NCI-H1436 treated with DMSO at 0.1 percent for 48 hours (cell line): ENCODE measurements at regions not wholly inside any gene's neighbourhood (a gene's known extent, or its start where the extent isn't known, plus 50 kb on each side); places are given as distances from the start of the nearest gene placed in this dataset.
A peak's percentile ranks its signal among the peaks of the same experiment; 100 is the strongest.

Experiments
- DNase-seq: peaks from one replicate; lab custom pipeline; 2025; lab: John Stamatoyannopoulos, UW

- DNase-seq: no peak
These were observed 599.5 kb upstream of the DPP6 start for GRCh38 chr7:153452661-153453060.

GRCh38 chr7:153454306-153454705 is 597.9 kb upstream of the DPP6 start:
- DNase-seq: no peak

DNA sequence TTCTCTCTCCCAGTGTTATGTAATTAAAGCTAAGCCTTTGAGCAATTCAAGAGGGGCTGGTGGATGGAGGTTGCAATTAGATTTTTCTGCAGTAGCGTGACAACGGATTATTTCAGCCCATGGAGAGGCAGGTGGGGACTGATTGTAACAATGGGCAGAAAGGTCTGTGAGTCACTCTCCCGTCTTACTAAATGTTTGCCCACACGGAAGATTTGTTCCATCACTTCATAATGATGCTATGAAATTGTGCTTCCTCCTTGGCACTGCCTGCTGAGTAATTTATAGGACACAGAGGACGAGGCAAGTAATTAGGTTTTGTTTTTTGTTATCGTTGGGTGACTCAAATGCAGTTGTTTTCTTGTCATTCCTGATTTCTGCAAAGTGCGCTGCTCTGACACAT is 594.5 kb upstream of the DPP6 start:
- peak; percentile 85 for DNase-seq

DNA sequence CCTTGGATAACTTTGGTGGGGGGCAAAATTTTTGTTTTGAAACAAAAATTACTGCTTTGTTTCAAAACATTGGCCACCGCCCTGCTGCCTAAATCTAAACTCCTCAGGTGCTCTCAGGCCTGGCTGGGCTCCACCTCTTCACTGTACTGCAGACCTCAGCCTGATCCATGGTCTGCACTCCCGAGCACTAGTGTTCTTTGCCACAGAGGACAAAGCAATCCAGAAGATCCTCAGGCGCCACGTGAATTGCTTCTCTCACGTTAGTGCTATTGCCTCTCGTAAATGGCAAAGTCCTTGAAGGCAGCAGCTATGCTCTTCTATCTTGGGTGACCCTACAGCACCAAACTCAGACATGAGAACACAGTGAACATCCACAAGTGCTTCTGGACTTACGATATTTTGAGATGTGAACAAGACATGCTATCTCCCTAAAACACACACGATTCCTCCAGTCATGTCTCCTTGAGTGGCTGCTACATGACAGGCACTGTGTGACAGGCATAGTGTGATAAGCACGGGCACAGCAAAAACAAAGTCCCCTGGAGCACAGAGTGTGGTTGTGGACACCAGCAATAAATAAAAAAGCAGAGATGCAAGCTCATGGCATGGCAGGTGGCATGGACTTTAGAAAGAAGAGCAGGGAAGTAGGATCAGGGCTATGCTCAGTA is 582.1 kb upstream of the DPP6 start:
- no peak for DNase-seq

GRCh38 chr7:153472516-153472915 is 579.7 kb upstream of the DPP6 start:
- no peak for DNase-seq

- DNase-seq: no peak
These were observed 579.0 kb upstream of the DPP6 start for GRCh38 chr7:153473185-153473584.

DNA sequence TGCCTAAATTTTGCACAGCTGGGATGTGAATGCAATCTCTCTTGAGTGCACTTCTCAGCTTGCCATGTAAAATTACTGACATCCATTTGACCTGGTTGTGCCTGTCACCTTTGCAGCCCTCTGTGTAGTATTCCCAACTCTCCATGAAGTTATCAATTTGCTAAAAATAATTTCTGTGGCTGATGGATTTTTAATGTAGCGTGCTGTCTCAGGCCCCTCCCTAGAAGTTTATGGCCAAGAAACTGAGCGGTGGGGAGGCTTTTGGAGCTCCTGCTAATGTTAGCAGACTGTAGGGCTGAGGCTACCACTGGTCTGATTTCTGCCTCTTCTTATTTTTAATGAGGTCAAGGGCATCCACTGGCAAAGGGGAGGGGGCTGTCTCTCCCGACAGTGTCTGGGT is 577.0 kb upstream of the DPP6 start:
- DNase-seq: no peak

DNA sequence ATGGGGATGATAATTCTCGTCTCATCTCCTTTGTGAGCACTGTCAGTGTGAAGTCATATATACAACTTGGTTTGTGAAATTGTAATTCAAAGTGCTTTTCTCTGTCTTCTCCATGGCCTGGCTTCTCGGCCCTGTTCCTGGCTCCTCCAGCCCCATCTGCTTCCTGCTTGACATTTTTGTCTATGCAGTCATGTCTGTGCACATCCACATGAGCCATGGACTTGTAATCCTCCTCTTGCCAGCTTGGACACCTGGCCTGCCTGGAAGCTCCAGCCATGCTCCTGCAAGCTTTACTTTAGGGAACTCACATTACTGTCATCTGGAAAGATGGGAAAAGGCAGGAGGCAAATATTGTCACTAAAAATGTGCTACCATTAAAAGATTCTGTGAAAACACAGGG is 576.0 kb upstream of the DPP6 start:
- DNase-seq: no peak

DNA sequence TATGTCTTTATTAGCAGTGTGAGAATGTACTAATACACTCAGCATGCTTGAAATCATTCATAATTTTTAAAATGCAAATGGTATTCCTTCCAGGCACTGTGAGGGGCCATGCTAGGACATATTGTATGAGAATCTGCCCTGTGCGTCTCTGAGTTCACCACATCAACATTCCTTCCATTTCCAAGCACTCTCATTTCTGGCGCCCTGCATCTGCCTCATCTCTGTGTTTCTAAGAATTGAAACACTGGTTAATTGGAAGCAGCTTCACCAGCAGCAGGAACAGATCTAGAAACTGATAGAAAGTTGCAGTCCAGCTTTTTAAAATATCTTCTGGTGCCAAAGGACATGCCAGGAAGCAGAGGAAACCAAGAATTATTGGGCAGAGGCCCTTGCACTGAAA is 555.9 kb upstream of the DPP6 start:
- no peak for DNase-seq

DNA sequence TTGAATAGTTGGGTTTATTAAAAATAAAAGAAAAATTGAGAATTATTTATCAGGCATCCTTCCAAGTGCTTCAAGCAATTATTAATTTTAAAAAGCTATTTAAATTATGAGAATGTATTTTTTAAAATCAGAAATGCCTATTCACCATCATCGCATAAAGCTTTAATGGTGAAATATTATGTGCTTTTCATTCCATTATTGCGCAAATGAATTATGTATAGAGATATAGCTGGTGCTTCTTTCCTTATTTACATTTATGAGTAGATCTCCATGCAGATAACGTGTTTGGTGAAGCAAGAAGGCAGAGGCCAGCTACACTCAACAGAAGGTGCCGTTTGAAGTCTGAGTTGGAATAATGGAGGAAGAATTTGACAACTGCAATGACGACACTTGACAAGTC is 549.1 kb upstream of the DPP6 start:
- no peak for DNase-seq

GRCh38 chr7:153504288-153505075 is 547.7 kb upstream of the DPP6 start:
- DNase-seq: no peak

GRCh38 chr7:153507885-153508284 is 544.3 kb upstream of the DPP6 start:
- DNase-seq: no peak

- DNase-seq: no peak
These were observed 542.4 kb upstream of the DPP6 start for GRCh38 chr7:153509768-153510167.

- no peak for DNase-seq
These were observed 541.5 kb upstream of the DPP6 start for GRCh38 chr7:153510674-153511073.

- DNase-seq: no peak
These were observed 538.2 kb upstream of the DPP6 start for GRCh38 chr7:153514032-153514431.

DNA sequence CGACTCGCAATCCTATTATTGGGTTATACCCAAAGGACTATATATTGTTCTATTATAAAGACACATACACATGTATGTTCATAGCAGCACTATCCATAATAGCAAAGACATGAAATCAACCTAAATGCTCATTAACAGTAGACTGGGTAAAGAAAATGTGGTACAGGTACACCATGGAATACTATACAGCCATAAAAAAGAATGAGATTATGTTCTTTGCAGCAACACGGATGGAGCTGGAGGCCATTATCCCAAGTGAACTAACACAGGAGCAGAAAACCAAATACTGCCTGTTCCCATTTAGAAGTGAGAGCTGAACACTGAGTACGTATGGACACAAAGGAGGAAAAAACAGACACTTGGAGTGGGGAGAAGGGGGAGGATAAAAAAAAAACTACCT is 536.8 kb upstream of the DPP6 start:
- no peak for DNase-seq

DNA sequence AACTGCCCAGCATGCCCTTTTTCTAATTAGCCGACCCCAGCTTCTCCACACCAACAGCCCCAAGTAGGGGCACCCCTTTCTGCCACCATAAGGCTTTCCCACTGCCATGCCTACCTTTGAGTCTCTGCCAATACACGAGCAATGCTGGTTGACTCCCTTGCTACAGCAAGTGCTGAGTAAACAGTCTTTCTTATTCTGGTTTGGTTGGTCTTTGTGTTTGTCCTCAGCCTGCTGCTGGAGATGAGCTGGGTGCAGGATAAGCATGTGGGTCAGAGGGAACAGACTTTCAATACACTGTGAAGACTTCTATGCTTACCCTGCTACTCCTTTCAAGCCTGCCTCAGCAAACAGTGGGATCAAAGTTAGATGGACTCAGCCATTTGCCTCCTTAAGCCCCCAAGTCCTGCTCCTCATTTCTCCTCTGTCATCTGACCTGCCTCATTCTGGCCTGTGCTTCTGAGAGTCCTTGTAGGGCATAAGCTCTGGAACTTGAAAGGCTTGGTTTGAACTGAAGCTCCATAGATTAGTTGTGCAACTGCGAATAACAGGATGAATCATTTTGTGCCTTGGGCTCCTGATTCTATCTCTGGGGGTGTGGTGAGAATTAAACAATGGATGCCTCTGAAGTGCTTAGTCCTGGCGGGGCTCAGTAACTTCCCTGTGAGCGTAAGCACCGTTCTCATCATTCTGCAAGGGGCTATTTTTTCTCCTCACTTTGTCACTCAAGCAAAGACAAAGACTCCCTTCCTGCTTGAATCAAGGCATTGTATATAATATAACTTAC is 533.8 kb upstream of the DPP6 start:
- DNase-seq: no peak

DNA sequence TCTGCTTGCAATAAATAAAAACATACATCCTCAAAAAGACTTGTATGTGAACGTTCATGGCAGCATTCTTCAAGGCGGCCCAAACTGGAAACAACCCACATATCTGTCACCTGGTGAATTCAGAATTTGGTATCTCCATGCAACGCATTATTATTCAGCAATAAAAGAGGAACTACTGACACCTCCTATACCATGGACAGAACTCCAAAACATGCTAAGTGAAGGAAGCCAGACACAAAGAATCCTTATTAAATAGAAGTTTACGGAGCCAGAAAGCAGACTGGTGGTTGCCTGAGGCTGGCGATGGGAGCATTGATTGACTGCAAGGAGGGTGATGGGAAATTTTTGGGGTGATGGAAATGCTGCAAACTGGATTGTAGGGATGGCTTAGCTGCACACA is 530.8 kb upstream of the DPP6 start:
- DNase-seq: no peak

- DNase-seq: no peak
These were observed 529.9 kb upstream of the DPP6 start for GRCh38 chr7:153522261-153522660.

GRCh38 chr7:153523320-153524015 is 528.7 kb upstream of the DPP6 start:
- no peak for DNase-seq

GRCh38 chr7:153524070-153524601 is 528.1 kb upstream of the DPP6 start:
- DNase-seq: no peak

GRCh38 chr7:153529100-153529499 is 523.1 kb upstream of the DPP6 start:
- DNase-seq: no peak
